Neural crest cell (in vitro differentiated cells): ENCODE measurements at regions not wholly inside any gene's neighbourhood (a gene's known extent, or its start where the extent isn't known, plus 50 kb on each side); places are given as distances from the start of the nearest gene placed in this dataset.
"Not testable (repeated sequence)": the region's sequence is repeated elsewhere in the genome, so short reads cannot be mapped to it uniquely, and the experiment has no call there.

Experiments
- DNase-seq: peaks from one replicate; pipeline ENCODE4 v3.0.0; 2021; ENCODE audit warnings: low read depth, mixed read lengths, low spot score
- H3K27ac Mint-ChIP-seq: one replicate; pipeline ENCODE4 v1.8.0; 2021; ENCODE audit warnings: mild to moderate bottlenecking, mixed read lengths; ENCODE audit not compliant: unreplicated experiment
- H3K27me3 Mint-ChIP-seq: 2 replicates; pipeline ENCODE4 v1.8.0; 2021; ENCODE audit warnings: low read depth, mild to moderate bottlenecking, mixed read lengths
- H3K36me3 Mint-ChIP-seq: 2 replicates; pipeline ENCODE4 v1.8.0; 2021; ENCODE audit warnings: low read depth, mild to moderate bottlenecking, mixed read lengths
- H3K4me1 Mint-ChIP-seq: 2 replicates; pipeline ENCODE4 v1.8.0; 2021; ENCODE audit warnings: mixed read lengths
- H3K4me3 Mint-ChIP-seq: one replicate; pipeline ENCODE4 v1.8.0; 2021; ENCODE audit warnings: mild to moderate bottlenecking, mixed read lengths
- H3K9me3 Mint-ChIP-seq: 2 replicates; pipeline ENCODE4 v1.8.0; 2021; ENCODE audit warnings: mixed read lengths
- CTCF ChIP-seq: fragments of 200-600 bp; sonication (generic); conservative IDR thresholded peaks from 2 replicates; pipeline ENCODE4 v1.5.0; 2021; ENCODE audit warnings: antibody characterized with exemption, mild to moderate bottlenecking

- not testable (repeated sequence) for H3K27me3 Mint-ChIP-seq, H3K9me3 Mint-ChIP-seq, H3K4me3 Mint-ChIP-seq, H3K36me3 Mint-ChIP-seq, H3K4me1 Mint-ChIP-seq, H3K27ac Mint-ChIP-seq
- DNase-seq, result peak; percentile 30
- peak; percentile 58 for TF ChIP-seq CTCF
Observed at GRCh38 chrX:89350024-89350423, 571.7 kb upstream of the TGIF2LX start.

GRCh38 chrX:89369904-89370303, 551.8 kb upstream of the TGIF2LX start:
- not testable (repeated sequence) for H3K27ac Mint-ChIP-seq, H3K27me3 Mint-ChIP-seq, DNase-seq, H3K4me3 Mint-ChIP-seq, H3K4me1 Mint-ChIP-seq, H3K9me3 Mint-ChIP-seq, H3K36me3 Mint-ChIP-seq

GRCh38 chrX:89393004-89393403, 528.7 kb upstream of the TGIF2LX start:
- not testable (repeated sequence) for H3K36me3 Mint-ChIP-seq, DNase-seq, H3K4me3 Mint-ChIP-seq, H3K27me3 Mint-ChIP-seq, H3K9me3 Mint-ChIP-seq, H3K4me1 Mint-ChIP-seq, H3K27ac Mint-ChIP-seq

GRCh38 chrX:89402818-89403217, 518.9 kb upstream of the TGIF2LX start:
- not testable (repeated sequence) for H3K27me3 Mint-ChIP-seq, H3K36me3 Mint-ChIP-seq, H3K27ac Mint-ChIP-seq, H3K4me1 Mint-ChIP-seq, H3K9me3 Mint-ChIP-seq, H3K4me3 Mint-ChIP-seq, DNase-seq

- H3K36me3 Mint-ChIP-seq, H3K27ac Mint-ChIP-seq, H3K4me1 Mint-ChIP-seq, H3K9me3 Mint-ChIP-seq, H3K27me3 Mint-ChIP-seq, DNase-seq, H3K4me3 Mint-ChIP-seq: not testable (repeated sequence)
Observed at GRCh38 chrX:89405148-89405547, 516.6 kb upstream of the TGIF2LX start.

GRCh38 chrX:89416930-89417329, 504.8 kb upstream of the TGIF2LX start:
- H3K9me3 Mint-ChIP-seq, H3K36me3 Mint-ChIP-seq, H3K4me1 Mint-ChIP-seq, DNase-seq, H3K27ac Mint-ChIP-seq, H3K4me3 Mint-ChIP-seq, H3K27me3 Mint-ChIP-seq: not testable (repeated sequence)

- DNase-seq, H3K36me3 Mint-ChIP-seq, H3K4me1 Mint-ChIP-seq, H3K27ac Mint-ChIP-seq, H3K27me3 Mint-ChIP-seq, H3K4me3 Mint-ChIP-seq, H3K9me3 Mint-ChIP-seq: not testable (repeated sequence)
Observed at GRCh38 chrX:89432652-89433231, 489.0 kb upstream of the TGIF2LX start.
